ENCODE measurements at regions not wholly inside any gene's neighbourhood (a gene's known extent, or its start where the extent isn't known, plus 50 kb on each side); places are given as distances from the start of the nearest gene placed in this dataset.

DNA sequence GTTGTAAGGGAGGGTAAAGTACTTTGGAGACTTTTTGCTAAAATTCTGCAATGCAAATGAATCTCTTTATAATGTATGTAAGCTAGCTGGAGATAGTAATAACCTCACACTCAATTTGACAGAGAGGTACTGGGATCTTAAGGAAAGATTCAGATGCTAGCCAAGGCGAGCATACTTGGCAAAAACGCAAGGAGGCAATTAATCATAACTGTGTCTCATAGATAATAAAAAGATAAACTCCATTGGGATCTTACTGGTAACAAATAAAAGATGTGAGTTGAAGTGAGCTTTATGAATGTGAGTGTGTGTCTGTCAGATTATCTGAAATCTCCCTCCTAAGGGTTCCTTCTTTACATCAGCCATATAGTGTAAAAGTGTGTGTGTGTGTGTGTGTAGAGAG lies 533.0 kb downstream of the TMX3 start:
- TF ChIP-seq CTCF (IDR thresholded peaks at IDR 0.05): no peak
- POLR2A ChIA-PET: no interaction called here
- H3K27ac Mint-ChIP-seq: no peak overlapping the region
- ATAC-seq (ENCODE audit: low read depth) (no peak), DNase-seq (no peak)
- CTCF ChIA-PET: no interaction called here
- H3K4me1 Mint-ChIP-seq: no peaks in the 10 kb centered on the region
- intact Hi-C loops (cut with micrococcal nuclease): no loop called here
- peaks cover 2% of the 10 kb centered on the region for H3K9me3 Mint-ChIP-seq
- no peak overlapping the region for H3K4me3 Mint-ChIP-seq
- H3K36me3 Mint-ChIP-seq (ENCODE audit: low read depth): no peaks in the 10 kb centered on the region
- H3K27me3 Mint-ChIP-seq: no peaks in the 10 kb centered on the region

GRCh38 chr18:68179811-68180210 lies 535.1 kb downstream of the TMX3 start:
- intact Hi-C loops (cut with micrococcal nuclease): no loop called here
- no peak for ATAC-seq (ENCODE audit: low read depth)
- no peak overlapping the region for H3K27ac Mint-ChIP-seq
- no peak overlapping the region for H3K4me3 Mint-ChIP-seq
- H3K4me1 Mint-ChIP-seq: no peaks in the 10 kb centered on the region
- no peaks in the 10 kb centered on the region for H3K27me3 Mint-ChIP-seq
- H3K9me3 Mint-ChIP-seq: peaks cover 1% of the 10 kb centered on the region
- no peak for TF ChIP-seq CTCF (IDR thresholded peaks at IDR 0.05)
- ChIA-PET POLR2A (no interaction called here), CTCF (no interaction called here)
- H3K36me3 Mint-ChIP-seq (ENCODE audit: low read depth): no peaks in the 10 kb centered on the region
- DNase-seq: no peak

GRCh38 chr18:68178921-68179320 lies 536.0 kb downstream of the TMX3 start:
- CTCF ChIA-PET: no interaction called here
- Mint-ChIP-seq H3K36me3 (ENCODE audit: low read depth) (no peaks in the 10 kb centered on the region), H3K4me3 (no peak overlapping the region), H3K9me3 (no peaks in the 10 kb centered on the region), H3K27me3 (no peaks in the 10 kb centered on the region), H3K4me1 (no peaks in the 10 kb centered on the region), H3K27ac (no peak overlapping the region)
- no peak for ATAC-seq (ENCODE audit: low read depth)
- no peak for DNase-seq
- intact Hi-C loops (cut with micrococcal nuclease): no loop called here
- POLR2A ChIA-PET: no interaction called here
- TF ChIP-seq CTCF (IDR thresholded peaks at IDR 0.05): no peak

DNA sequence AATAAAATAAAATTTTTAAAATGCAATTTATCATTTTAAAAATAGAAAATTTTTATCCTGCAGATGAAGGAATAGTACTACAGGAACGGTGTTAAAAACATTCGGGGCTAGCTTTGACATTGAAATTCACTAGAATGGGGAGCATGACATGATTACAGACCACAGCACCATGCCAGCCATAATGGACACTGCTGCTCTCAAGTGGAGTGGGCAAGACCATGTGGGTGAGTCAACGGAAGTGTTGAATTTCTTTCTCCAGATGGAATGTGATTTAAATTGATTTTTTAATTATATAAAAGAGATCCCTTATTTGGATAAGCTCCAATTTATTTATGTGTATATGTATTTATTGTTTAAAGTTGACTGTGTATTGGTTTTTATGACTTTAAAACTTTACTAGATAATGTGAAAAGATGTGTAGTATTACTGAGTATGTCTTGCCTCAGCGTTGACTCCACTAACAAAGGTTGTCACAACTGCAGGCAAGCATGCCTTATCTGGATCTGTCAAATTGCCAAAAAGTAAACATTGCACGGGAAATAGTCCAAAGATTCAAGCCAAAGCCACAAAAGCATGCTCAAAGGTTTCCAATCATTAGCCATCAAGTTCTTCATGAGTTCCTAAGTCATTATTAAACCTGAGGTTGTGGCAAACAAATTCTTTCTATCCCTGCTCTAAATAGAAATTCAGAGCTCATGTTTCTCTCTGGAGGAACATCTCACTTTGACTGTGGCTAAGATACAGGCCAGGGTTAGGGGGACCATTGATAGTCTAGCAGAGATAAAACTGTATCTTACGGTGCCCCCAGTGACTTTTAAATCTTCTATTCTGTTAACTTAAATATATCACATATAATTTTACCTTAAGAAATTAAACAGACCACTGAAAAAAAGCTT lies 536.9 kb downstream of the TMX3 start:
- POLR2A ChIA-PET: no interaction called here
- CTCF ChIA-PET: no interaction called here
- ATAC-seq (ENCODE audit: low read depth) (no peak), DNase-seq (no peak)
- Mint-ChIP-seq H3K4me1 (no peaks in the 10 kb centered on the region), H3K27ac (no peak overlapping the region), H3K27me3 (no peaks in the 10 kb centered on the region), H3K9me3 (no peaks in the 10 kb centered on the region), H3K36me3 (ENCODE audit: low read depth) (no peaks in the 10 kb centered on the region), H3K4me3 (no peak overlapping the region)
- no peak for TF ChIP-seq CTCF (IDR thresholded peaks at IDR 0.05)
- intact Hi-C loops (cut with micrococcal nuclease): no loop called here

DNA sequence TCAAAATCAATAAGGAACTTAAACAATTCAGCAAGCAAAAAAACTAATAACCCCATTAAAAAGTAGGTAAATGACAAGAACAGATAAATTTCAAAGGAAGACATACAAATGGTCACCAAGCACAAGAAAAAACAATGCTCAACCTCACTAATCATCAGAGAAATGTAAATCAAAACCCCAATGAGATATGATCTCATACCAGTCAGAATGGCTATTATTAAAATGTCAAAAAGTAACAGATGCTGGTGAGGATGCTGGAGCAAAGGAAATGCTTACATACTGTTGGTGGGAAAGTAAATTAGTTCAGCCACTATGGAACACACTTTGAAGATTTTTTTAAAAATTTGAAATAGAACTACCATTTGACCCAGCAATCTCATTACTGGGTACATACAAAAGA lies 538.0 kb downstream of the TMX3 start:
- Mint-ChIP-seq H3K27ac (no peak overlapping the region), H3K4me1 (no peaks in the 10 kb centered on the region), H3K27me3 (no peaks in the 10 kb centered on the region), H3K4me3 (no peak overlapping the region), H3K9me3 (no peaks in the 10 kb centered on the region), H3K36me3 (ENCODE audit: low read depth) (no peaks in the 10 kb centered on the region)
- intact Hi-C loops (cut with micrococcal nuclease): no loop called here
- no peak for DNase-seq
- CTCF ChIA-PET: no interaction called here
- TF ChIP-seq CTCF (IDR thresholded peaks at IDR 0.05): no peak
- POLR2A ChIA-PET: no interaction called here
- no peak for ATAC-seq (ENCODE audit: low read depth)
